ENCODE measurements at regions not wholly inside any gene's neighbourhood (a gene's known extent, or its start where the extent isn't known, plus 50 kb on each side); places are given as distances from the start of the nearest gene placed in this dataset.

- TF ChIP-seq CTCF (IDR thresholded peaks at IDR 0.05) (no peak), EP300 (IDR thresholded peaks at IDR 0.05) (no peak), POLR2A (IDR thresholded peaks at IDR 0.05) (no peak)
Measured at GRCh38 chr2:3033315-3033714, 344.3 kb downstream of the EIPR1 start.
